GM20431 (cell line): ENCODE measurements at regions not wholly inside any gene's neighbourhood (a gene's known extent, or its start where the extent isn't known, plus 50 kb on each side); places are given as distances from the start of the nearest gene placed in this dataset.

Experiments used
- in situ Hi-C: fragments of 300-500 bp; cut with MseI, MboI; formaldehyde crosslinking; loops from one replicate; pipeline ENCODE4 v1.15.0; 2020; ENCODE audit warnings: low sequenced_read_pairs; ENCODE audit not compliant: unreplicated experiment

- in situ Hi-C loops, result no loop called here
Measured at GRCh38 chr1:193729429-193729828, 543.0 kb upstream of the B3GALT2 start.

- in situ Hi-C loops, result no loop called here
Measured at GRCh38 chr1:193727850-193728249, 541.4 kb upstream of the B3GALT2 start.

- in situ Hi-C loops, result no loop called here
Measured at GRCh38 chr1:193726722-193727121, 540.3 kb upstream of the B3GALT2 start.

- in situ Hi-C loops, result no loop called here
Measured at GRCh38 chr1:193712392-193712791, 526.0 kb upstream of the B3GALT2 start.

GRCh38 chr1:193709607-193710006 lies 523.2 kb upstream of the B3GALT2 start:
- in situ Hi-C loops, result no loop called here

- in situ Hi-C loops, result no loop called here
Measured at GRCh38 chr1:193707271-193708021, 521.0 kb upstream of the B3GALT2 start.

GRCh38 chr1:193706766-193707165 lies 520.4 kb upstream of the B3GALT2 start:
- in situ Hi-C loops, result no loop called here

GRCh38 chr1:193705554-193705981 lies 519.2 kb upstream of the B3GALT2 start:
- in situ Hi-C loops, result no loop called here

- in situ Hi-C loops, result no loop called here
Measured at GRCh38 chr1:193703655-193704054, 517.2 kb upstream of the B3GALT2 start.

- in situ Hi-C loops, result no loop called here
Measured at GRCh38 chr1:193703121-193703520, 516.7 kb upstream of the B3GALT2 start.

- in situ Hi-C loops, result no loop called here
Measured at GRCh38 chr1:193701759-193702158, 515.3 kb upstream of the B3GALT2 start.

- in situ Hi-C loops, result no loop called here
Measured at GRCh38 chr1:193700710-193701355, 514.4 kb upstream of the B3GALT2 start.

- in situ Hi-C loops, result no loop called here
Measured at GRCh38 chr1:193699261-193699660, 512.8 kb upstream of the B3GALT2 start.

- in situ Hi-C loops, result no loop called here
Measured at GRCh38 chr1:193697776-193698175, 511.4 kb upstream of the B3GALT2 start.

GRCh38 chr1:193697115-193697762 lies 510.8 kb upstream of the B3GALT2 start:
- in situ Hi-C loops, result no loop called here

- in situ Hi-C loops, result no loop called here
Measured at GRCh38 chr1:193694741-193695140, 508.3 kb upstream of the B3GALT2 start.

- in situ Hi-C loops, result no loop called here
Measured at GRCh38 chr1:193685986-193686385, 499.6 kb upstream of the B3GALT2 start.

- in situ Hi-C loops, result no loop called here
Measured at GRCh38 chr1:193681422-193681821, 495.0 kb upstream of the B3GALT2 start.

- in situ Hi-C loops, result no loop called here
Measured at GRCh38 chr1:193680924-193681316, 494.5 kb upstream of the B3GALT2 start.

GRCh38 chr1:193680247-193680923 lies 494.0 kb upstream of the B3GALT2 start:
- in situ Hi-C loops, result no loop called here

GRCh38 chr1:193677874-193678273 lies 491.5 kb upstream of the B3GALT2 start:
- in situ Hi-C loops, result no loop called here
